Prostate gland (tissue), 2 donors: ENCODE measurements at regions not wholly inside any gene's neighbourhood (a gene's known extent, or its start where the extent isn't known, plus 50 kb on each side); places are given as distances from the start of the nearest gene placed in this dataset.

Experiments
- POLR2A ChIP-seq: fragments of 450-650 bp; IDR thresholded peaks from one replicate; pipeline ENCODE4 v1.6.1; 2016; ENCODE audit warnings: antibody characterized with exemption, mild to moderate bottlenecking
- TF ChIP-seq, protein P1 (sequence below), 4 experiments: fragments of 200-600 bp in 2 of 4; fragments of 450-650 bp in 2 of 4; sonication (generic) in 2 of 4; IDR thresholded peaks; 1 replicate in 3 of 4; 2 replicates in 1 of 4; pipeline ENCODE4 v1.5.1; 2016 to 2019; ENCODE audit warnings: antibody characterized with exemption in 4 of 4, mild to moderate bottlenecking in 2 of 4, moderate library complexity in 2 of 4

DNA sequence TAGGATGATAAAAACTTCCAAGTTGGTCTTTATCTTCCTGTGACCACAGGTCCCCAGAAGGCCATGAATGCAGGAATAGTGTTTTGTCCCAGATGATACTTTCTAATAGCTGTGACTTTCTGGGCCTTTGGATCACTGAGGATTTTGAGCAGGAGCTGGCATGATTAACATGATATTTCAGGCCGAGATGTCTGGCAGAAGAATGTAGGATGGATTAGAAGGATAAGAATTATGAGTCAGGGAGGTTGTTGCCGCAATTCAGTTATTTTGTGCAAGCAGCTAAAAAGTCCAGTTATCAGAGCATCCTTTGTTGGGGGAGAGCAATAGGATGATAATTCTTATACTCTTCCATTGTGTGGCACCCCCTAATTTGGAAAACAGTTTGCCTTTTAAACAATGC lies 189.7 kb downstream of the PSAT1 start:
- TF ChIP-seq, protein P1, sequence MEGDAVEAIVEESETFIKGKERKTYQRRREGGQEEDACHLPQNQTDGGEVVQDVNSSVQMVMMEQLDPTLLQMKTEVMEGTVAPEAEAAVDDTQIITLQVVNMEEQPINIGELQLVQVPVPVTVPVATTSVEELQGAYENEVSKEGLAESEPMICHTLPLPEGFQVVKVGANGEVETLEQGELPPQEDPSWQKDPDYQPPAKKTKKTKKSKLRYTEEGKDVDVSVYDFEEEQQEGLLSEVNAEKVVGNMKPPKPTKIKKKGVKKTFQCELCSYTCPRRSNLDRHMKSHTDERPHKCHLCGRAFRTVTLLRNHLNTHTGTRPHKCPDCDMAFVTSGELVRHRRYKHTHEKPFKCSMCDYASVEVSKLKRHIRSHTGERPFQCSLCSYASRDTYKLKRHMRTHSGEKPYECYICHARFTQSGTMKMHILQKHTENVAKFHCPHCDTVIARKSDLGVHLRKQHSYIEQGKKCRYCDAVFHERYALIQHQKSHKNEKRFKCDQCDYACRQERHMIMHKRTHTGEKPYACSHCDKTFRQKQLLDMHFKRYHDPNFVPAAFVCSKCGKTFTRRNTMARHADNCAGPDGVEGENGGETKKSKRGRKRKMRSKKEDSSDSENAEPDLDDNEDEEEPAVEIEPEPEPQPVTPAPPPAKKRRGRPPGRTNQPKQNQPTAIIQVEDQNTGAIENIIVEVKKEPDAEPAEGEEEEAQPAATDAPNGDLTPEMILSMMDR (IDR thresholded peaks at IDR 0.05) = no peak
- TF ChIP-seq POLR2A = no peak
